GM23338 (cell line): ENCODE measurements at regions not wholly inside any gene's neighbourhood (a gene's known extent, or its start where the extent isn't known, plus 50 kb on each side); places are given as distances from the start of the nearest gene placed in this dataset.

Source experiments
- ATAC-seq: fragments of 200-7000 bp; cut with Tn5 transposase; 3 replicates; pipeline ENCODE4 v1.9.1; 2020
- DNase-seq: peaks from one replicate; pipeline ENCODE4 v3.0.0-alpha.2; 2015; ENCODE audit warnings: low spot score
- H2AFZ ChIP-seq: fragments of 200-600 bp; sonication (generic); 2 replicates; pipeline ENCODE4 v1.8.0; 2016; ENCODE audit warnings: antibody characterized with exemption, mild to moderate bottlenecking, moderate library complexity
- H3F3A ChIP-seq: fragments of 200-600 bp; sonication (generic); replicated peaks from 2 replicates; pipeline ENCODE4 v1.8.0; 2017; ENCODE audit warnings: antibody characterized with exemption, mixed run types, low read depth
- H3K27ac ChIP-seq: fragments of 200-600 bp; sonication (generic); 2 replicates; pipeline ENCODE4 v1.6.1; 2016; ENCODE audit warnings: low read depth
- H3K27me3 ChIP-seq: fragments of 200-600 bp; sonication (generic); 2 replicates; pipeline ENCODE4 v1.8.0; 2016; ENCODE audit warnings: mild to moderate bottlenecking, mixed run types, moderate library complexity; ENCODE audit not compliant: insufficient read depth
- H3K36me3 ChIP-seq: fragments of 200-600 bp; sonication (generic); 2 replicates; pipeline ENCODE4 v1.8.0; 2016; ENCODE audit warnings: mild to moderate bottlenecking; ENCODE audit not compliant: insufficient read depth
- H3K4me1 ChIP-seq: fragments of 200-600 bp; sonication (generic); 2 replicates; pipeline ENCODE4 v1.8.0; 2016; ENCODE audit warnings: mild to moderate bottlenecking, moderate library complexity; ENCODE audit not compliant: insufficient read depth
- H3K4me2 ChIP-seq: fragments of 200-600 bp; sonication (generic); 2 replicates; pipeline ENCODE4 v1.7.1; 2017; ENCODE audit warnings: mixed run types
- H3K4me3 ChIP-seq: fragments of 200-600 bp; sonication (generic); 2 replicates; pipeline ENCODE4 v1.6.1; 2016; ENCODE audit warnings: mixed run types
- H3K79me2 ChIP-seq: fragments of 200-600 bp; sonication (generic); replicated peaks from 2 replicates; pipeline ENCODE4 v1.8.0; 2017; ENCODE audit warnings: mild to moderate bottlenecking; ENCODE audit not compliant: insufficient read depth
- H3K9me2 ChIP-seq: fragments of 200-600 bp; sonication (generic); 2 replicates; pipeline ENCODE4 v1.8.0; 2017; ENCODE audit not compliant: insufficient read depth
- H4K20me1 ChIP-seq: fragments of 200-600 bp; sonication (generic); replicated peaks from 2 replicates; pipeline ENCODE4 v1.8.0; 2017; ENCODE audit warnings: mild to moderate bottlenecking; ENCODE audit not compliant: insufficient read depth
- H3K27ac Mint-ChIP-seq: 2 replicates; pipeline ENCODE4 v1.8.0; 2020; ENCODE audit warnings: inconsistent platforms, mild to moderate bottlenecking, moderate library complexity, mixed read lengths
- H3K27me3 Mint-ChIP-seq: 3 replicates; pipeline ENCODE4 v1.8.0; 2022; ENCODE audit warnings: low read depth, mild to moderate bottlenecking, moderate library complexity, mixed read lengths, inconsistent platforms; ENCODE audit not compliant: insufficient read depth, poor library complexity
- H3K36me3 Mint-ChIP-seq: 3 replicates; pipeline ENCODE4 v1.8.0; 2021; ENCODE audit warnings: low read depth, mild to moderate bottlenecking, inconsistent platforms, moderate library complexity, mixed read lengths
- H3K4me1 Mint-ChIP-seq: 3 replicates; pipeline ENCODE4 v1.8.0; 2020; ENCODE audit warnings: mild to moderate bottlenecking, inconsistent platforms, mixed read lengths
- H3K4me3 Mint-ChIP-seq: 3 replicates; pipeline ENCODE4 v1.8.0; 2021; ENCODE audit warnings: moderate library complexity, mild to moderate bottlenecking, inconsistent platforms, mixed read lengths
- H3K9me3 Mint-ChIP-seq: 3 replicates; pipeline ENCODE4 v1.8.0; 2020; ENCODE audit warnings: moderate library complexity, mild to moderate bottlenecking, inconsistent platforms, mixed read lengths
- CREB1 ChIP-seq: fragments of 250-450 bp; sonication (Bioruptor Pico); IDR thresholded peaks from 2 replicates; pipeline ENCODE4 v1.5.0; 2020; ENCODE audit warnings: low read depth, mild to moderate bottlenecking, moderate library complexity
- EZH2phosphoT487 ChIP-seq: fragments of 200-600 bp; sonication (generic); IDR thresholded peaks from one replicate; pipeline ENCODE4 v1.8.1; 2018; ENCODE audit warnings: antibody characterized with exemption; ENCODE audit not compliant: unreplicated experiment
- NANOG ChIP-seq: IDR thresholded peaks from 2 replicates; pipeline ENCODE4 v1.6.1; 2016; ENCODE audit warnings: antibody characterized with exemption, borderline replicate concordance
- POLR2AphosphoS5 ChIP-seq: IDR thresholded peaks from 2 replicates; pipeline ENCODE4 v1.6.1; 2016; ENCODE audit warnings: antibody characterized with exemption, low read depth
- ZNF114 ChIP-seq: fragments of 250-450 bp; sonication (Bioruptor Pico); IDR thresholded peaks from 2 replicates; pipeline ENCODE4 v1.5.0; 2020; ENCODE audit warnings: mild to moderate bottlenecking, moderate library complexity
- TF ChIP-seq, protein P1 (sequence below): fragments of 250-450 bp; sonication (Bioruptor Pico); IDR thresholded peaks from 2 replicates; pipeline ENCODE4 v1.5.0; 2020; ENCODE audit warnings: mild to moderate bottlenecking, moderate library complexity

- TF ChIP-seq, protein P1, sequence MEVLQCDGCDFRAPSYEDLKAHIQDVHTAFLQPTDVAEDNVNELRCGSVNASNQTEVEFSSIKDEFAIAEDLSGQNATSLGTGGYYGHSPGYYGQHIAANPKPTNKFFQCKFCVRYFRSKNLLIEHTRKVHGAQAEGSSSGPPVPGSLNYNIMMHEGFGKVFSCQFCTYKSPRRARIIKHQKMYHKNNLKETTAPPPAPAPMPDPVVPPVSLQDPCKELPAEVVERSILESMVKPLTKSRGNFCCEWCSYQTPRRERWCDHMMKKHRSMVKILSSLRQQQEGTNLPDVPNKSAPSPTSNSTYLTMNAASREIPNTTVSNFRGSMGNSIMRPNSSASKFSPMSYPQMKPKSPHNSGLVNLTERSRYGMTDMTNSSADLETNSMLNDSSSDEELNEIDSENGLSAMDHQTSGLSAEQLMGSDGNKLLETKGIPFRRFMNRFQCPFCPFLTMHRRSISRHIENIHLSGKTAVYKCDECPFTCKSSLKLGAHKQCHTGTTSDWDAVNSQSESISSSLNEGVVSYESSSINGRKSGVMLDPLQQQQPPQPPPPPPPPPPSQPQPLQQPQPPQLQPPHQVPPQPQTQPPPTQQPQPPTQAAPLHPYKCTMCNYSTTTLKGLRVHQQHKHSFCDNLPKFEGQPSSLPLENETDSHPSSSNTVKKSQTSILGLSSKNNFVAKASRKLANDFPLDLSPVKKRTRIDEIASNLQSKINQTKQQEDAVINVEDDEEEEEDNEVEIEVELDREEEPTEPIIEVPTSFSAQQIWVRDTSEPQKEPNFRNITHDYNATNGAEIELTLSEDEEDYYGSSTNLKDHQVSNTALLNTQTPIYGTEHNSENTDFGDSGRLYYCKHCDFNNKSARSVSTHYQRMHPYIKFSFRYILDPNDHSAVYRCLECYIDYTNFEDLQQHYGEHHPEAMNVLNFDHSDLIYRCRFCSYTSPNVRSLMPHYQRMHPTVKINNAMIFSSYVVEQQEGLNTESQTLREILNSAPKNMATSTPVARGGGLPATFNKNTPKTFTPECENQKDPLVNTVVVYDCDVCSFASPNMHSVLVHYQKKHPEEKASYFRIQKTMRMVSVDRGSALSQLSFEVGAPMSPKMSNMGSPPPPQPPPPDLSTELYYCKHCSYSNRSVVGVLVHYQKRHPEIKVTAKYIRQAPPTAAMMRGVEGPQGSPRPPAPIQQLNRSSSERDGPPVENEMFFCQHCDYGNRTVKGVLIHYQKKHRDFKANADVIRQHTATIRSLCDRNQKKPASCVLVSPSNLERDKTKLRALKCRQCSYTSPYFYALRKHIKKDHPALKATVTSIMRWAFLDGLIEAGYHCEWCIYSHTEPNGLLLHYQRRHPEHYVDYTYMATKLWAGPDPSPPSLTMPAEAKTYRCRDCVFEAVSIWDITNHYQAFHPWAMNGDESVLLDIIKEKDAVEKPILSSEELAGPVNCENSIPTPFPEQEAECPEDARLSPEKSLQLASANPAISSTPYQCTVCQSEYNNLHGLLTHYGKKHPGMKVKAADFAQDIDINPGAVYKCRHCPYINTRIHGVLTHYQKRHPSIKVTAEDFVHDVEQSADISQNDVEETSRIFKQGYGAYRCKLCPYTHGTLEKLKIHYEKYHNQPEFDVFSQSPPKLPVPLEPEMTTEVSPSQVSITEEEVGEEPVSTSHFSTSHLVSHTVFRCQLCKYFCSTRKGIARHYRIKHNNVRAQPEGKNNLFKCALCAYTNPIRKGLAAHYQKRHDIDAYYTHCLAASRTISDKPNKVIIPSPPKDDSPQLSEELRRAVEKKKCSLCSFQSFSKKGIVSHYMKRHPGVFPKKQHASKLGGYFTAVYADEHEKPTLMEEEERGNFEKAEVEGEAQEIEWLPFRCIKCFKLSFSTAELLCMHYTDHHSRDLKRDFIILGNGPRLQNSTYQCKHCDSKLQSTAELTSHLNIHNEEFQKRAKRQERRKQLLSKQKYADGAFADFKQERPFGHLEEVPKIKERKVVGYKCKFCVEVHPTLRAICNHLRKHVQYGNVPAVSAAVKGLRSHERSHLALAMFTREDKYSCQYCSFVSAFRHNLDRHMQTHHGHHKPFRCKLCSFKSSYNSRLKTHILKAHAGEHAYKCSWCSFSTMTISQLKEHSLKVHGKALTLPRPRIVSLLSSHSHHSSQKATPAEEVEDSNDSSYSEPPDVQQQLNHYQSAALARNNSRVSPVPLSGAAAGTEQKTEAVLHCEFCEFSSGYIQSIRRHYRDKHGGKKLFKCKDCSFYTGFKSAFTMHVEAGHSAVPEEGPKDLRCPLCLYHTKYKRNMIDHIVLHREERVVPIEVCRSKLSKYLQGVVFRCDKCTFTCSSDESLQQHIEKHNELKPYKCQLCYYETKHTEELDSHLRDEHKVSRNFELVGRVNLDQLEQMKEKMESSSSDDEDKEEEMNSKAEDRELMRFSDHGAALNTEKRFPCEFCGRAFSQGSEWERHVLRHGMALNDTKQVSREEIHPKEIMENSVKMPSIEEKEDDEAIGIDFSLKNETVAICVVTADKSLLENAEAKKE (CRISPR knock-in tag), result no peak
- no peak for TF ChIP-seq CREB1 (CRISPR knock-in tag)
- no peak for TF ChIP-seq POLR2AphosphoS5
- no peak for TF ChIP-seq NANOG
- TF ChIP-seq ZNF114 (CRISPR knock-in tag), result no peak
- no peak for TF ChIP-seq EZH2phosphoT487
These were observed 206.0 kb downstream of the CXCL12 start (continued) for GRCh38 chr10:44178856-44179255.

DNA sequence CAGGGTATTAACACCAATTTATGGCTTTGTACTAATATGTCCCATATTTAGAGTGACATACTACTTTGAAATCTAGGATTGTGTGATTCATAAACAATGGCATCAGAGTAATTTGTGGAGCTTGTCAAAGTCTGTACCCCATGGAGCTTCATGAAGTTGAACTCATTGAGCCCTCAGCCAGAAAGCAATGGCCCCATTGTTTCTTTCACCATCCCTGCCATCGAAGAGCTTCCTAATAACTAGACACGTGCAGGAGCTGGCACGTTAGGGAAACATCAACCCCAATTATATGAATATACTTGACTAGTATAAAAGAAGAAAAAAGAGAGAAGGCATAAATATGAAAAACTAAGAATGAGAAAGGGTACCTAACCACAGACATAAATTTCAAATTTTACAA lies 206.6 kb downstream of the CXCL12 start:
- no peak for DNase-seq
- Histone ChIP-seq H4K20me1 (no peaks in the 10 kb centered on the region), H2AFZ (no peak overlapping the region), H3K27me3 (no peaks in the 10 kb centered on the region), H3K4me3 (no peak overlapping the region), H3F3A (no peaks in the 10 kb centered on the region), H3K9me2 (peaks cover 4% of the 10 kb centered on the region; the same call in 1 of the 2 replicates), H3K4me1 (no peaks in the 10 kb centered on the region), H3K4me2 (no peak overlapping the region), H3K36me3 (no peaks in the 10 kb centered on the region), H3K27ac (no peak overlapping the region), H3K79me2 (no peaks in the 10 kb centered on the region)
- ATAC-seq, result no peak
- peaks cover 4% of the 10 kb centered on the region for H3K27me3 Mint-ChIP-seq
- no peaks in the 10 kb centered on the region for H3K36me3 Mint-ChIP-seq
- no peaks in the 10 kb centered on the region for H3K9me3 Mint-ChIP-seq
- no peak overlapping the region for H3K27ac Mint-ChIP-seq
- peaks cover 5% of the 10 kb centered on the region; the same call in 2 of the 3 replicates for H3K4me1 Mint-ChIP-seq
- H3K4me3 Mint-ChIP-seq, result no peak overlapping the region
- TF ChIP-seq, protein P1 (CRISPR knock-in tag), result no peak
